AML-193 (cell line): ENCODE measurements at regions not wholly inside any gene's neighbourhood (a gene's known extent, or its start where the extent isn't known, plus 50 kb on each side); places are given as distances from the start of the nearest gene placed in this dataset.

ENCODE experiments used
- DNase-seq, 2 experiments: peaks; one replicate each; lab custom pipeline; 2025; lab: John Stamatoyannopoulos, UW

DNA sequence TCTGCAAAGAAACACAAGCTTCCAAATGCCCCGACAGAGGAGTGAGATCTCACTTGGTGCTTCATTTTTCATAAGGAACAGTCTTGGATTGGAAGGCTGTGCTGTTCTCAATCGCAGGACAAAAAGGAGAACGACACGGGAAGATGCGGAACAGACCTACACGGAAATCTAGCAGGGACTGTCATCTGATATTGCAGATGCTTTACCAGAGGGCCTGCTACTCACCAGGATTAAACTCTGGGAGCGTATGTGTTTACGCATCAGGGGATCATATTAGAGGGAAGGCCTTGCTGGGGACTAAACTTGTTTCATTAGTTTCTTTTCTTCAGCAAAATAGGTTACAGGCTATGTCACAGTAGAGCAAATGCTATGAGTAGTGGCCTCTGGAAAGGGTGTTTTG lies 82.8 kb upstream of the EEPD1 start:
- DNase-seq: no peak

DNA sequence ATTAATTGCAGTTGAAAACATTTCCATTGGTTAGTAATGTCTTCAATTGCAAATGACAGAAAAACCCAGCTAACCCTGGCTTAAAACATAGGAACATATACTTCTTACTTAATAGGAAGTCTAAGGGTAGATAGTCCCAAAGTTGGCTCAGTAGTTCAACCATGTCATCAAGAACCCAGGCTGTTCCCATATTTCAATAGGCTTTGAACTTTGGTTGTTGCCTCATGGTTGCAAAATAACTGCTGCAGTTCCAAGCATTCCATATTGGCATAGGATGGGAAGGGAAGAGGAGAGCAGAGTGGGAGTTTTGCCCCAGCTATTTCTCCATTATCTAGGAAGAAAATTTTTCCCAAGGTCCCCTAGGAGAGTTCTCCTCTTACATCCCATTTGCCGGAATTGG lies 81.4 kb upstream of the EEPD1 start:
- DNase-seq: no peak

DNA sequence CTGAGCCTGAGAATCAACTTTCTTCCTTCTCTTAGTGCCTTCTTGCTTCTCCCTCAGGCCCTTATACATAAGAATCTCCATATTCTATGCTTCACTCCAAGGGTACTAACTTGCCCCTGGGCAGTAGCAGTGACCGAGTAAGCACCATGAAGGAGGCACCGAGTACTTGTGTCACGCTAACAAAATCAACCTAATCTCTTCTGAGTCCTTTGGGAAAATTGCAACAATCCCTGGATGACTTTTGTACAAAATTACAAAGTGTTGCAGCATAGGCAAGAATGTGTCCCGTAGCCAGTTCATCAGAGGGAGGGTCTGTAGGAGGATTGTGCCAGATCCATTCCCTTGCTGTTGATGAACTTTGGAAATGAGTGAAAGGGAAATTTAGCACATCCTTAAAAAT lies 80.4 kb upstream of the EEPD1 start:
- no peak for DNase-seq

DNA sequence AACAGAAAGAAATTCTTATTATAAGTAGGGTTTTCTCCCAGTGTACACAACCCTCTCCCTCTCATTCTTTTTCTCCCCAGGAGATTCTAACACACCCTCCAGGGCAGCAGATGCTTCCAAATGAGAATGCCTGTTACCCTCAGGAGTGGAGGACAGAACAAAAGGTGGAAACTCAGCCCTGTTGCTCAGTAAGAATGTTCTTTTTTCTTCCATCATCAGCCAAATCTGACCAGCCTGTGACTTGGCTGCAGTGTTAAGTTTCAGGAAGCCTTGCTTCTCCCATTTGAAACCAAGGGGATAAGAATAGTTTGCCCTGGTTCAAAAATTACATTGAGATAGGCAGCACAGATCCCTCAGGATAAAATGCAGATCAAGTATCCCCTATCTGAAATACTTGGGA lies 77.5 kb upstream of the EEPD1 start:
- DNase-seq: no peak

DNA sequence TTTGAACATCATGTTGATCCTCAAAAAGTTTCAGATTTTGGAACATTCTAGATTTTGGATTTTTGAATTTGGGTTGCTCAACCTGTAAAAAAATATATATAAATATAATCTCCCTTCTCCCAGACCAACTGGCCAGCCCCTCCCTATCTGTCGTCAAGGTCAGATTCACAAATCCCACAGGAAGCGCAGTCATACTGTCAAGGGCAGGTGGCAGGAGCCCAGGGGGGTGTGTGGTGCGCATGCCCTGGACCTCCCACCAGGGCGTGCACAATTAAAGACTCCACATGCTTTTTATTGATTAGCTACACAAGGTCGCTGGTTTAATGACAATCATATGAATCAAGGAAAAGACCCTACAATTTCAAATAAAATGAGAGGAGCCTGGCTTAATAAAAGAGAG lies 77.0 kb upstream of the EEPD1 start:
- DNase-seq: no peak

DNA sequence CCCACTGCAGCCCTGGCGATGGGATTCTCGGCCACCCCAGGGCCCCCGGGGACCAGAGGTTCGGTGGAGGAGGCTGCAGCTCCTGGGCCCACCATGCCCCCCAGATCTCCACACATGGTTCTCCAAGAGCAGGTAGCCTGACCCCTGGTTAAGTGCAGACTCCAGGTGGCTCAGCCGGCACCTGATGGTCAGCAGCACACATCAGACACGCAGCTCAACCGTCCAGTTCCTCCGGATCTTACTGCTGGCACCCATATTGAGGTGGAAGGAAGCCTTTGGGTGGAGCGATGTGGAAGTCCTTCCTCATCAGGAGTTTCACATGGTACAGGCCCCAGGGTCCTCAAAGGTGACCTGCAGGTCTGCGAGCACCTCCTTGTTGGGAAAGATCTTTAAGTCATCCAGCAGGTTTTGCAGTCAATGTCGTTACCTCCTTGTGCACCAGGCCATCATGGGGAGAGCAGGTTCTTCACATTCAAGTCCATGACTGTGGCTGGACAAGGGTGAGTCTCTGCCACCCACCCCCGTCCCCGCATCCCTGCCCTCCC lies 74.2 kb upstream of the EEPD1 start:
- no peak for DNase-seq

DNA sequence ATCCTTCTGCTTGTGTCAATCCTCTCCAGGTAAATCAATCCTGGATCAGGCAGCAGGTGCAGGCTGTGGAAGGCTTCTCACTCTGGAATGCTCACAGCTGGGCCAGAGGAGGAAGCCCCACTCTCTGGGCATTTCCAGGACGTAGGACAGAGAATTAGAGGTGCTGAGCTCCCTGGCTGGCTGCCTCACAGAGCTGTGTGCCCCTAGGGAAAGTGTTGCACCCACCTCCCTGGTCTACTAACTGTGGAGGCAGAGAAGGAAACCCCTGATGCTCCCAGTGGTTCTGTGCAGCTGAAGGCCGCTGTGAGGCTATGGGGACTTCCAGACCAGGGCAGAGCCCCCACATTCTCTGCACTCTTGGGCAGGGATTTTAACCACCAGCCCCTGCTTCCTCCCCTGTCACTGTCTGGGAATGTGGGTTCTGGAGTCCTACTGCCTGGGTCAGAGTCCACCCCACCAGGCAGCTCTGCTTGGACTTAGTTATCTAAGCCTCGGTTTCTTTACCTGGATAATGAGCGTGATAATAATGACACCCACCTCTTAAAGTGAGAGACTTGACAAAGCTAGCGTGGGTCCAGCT lies 73.5 kb upstream of the EEPD1 start:
- DNase-seq: no peak

DNA sequence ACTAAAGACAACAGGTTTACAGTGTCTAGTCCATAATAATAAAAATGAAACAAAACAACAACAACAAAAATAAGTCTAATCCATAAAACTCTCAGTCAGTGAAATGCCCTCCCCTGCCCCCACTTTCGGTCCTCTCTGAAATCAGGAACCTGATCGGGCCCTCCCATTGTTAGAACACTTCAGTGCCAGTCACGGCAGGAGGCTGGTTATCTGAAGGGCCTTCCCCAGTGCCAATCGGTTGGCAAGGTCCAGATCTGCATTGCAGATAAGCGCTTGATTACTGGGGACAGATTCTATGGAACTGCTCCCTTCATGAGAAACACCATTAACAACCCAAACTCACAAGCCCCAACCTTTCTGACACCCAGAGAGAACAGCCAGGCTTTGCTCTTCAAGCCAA lies 72.2 kb upstream of the EEPD1 start:
- no peak for DNase-seq

DNA sequence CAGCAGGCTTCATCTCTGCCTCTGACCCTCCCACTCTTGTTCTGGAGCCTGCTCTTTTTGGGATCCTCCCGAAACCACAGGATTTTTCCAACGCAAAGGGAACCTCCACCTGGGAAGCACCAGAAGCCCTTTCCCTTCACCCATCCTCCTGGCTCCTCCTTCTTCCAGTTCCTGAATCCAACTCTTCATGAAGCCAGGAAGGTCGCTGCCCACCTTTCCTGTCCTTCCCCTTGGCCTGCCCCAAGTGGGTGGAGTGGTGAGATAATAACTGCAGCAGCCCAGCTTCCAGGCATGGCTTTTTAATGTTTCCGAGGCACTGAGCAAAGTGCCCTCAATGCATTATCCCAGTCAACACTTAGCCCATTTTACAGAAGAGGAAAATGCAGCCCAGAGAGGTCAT lies 70.8 kb upstream of the EEPD1 start:
- no peak for DNase-seq

DNA sequence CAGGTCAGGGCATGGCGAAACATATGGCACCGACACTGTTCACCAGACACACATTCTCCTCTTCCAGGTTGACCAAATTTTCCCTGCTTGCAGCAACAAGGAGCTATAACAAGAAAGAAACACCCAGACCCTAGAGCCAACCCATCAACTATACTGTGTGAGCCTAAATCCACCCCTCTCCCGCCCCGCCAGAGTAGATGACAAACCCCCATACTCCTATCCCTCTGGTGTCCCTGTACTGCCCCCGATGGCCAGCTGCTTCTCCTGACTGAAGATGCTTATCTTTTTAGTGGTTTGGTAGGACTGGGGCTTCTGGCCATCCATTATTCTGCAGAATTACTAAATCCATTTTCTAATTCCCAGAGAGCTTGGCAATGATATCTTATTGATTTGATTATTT lies 70.1 kb upstream of the EEPD1 start:
- no peak for DNase-seq

DNA sequence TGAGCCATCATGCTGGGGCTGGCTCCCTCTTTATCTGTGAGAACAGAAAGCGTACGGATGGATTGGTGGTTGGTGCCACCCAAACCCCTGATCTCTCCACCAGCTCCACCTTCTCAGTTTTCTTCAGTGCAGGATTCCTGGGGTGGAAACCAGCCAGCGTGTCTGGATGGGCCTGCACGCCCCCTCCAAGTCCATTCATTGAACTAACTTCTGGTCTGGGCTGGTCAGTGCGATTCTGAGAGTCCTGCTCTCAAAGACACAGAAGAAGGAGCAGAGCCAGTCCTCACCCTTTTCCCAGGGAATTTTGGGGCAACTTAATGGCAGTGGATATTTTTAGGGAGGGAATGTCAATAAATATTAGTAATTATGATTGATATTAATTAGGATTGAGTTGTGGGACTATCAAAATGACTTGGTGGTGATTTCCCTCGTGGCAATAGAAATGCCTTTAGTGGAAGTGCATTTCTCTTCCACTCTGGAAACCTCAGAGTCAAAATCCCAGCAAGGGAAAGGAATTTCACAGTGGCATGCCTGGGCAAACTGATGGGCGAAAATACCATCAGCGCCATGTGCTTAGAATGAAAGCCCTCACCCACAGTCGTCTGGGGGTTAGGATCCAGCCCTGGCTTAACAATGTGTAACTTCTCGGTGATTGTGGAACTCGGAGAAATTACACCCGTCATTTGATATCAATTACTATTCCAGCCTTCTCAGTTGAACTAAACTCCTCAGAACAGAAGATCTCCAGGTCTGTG lies 69.3 kb upstream of the EEPD1 start:
- DNase-seq: no peak

DNA sequence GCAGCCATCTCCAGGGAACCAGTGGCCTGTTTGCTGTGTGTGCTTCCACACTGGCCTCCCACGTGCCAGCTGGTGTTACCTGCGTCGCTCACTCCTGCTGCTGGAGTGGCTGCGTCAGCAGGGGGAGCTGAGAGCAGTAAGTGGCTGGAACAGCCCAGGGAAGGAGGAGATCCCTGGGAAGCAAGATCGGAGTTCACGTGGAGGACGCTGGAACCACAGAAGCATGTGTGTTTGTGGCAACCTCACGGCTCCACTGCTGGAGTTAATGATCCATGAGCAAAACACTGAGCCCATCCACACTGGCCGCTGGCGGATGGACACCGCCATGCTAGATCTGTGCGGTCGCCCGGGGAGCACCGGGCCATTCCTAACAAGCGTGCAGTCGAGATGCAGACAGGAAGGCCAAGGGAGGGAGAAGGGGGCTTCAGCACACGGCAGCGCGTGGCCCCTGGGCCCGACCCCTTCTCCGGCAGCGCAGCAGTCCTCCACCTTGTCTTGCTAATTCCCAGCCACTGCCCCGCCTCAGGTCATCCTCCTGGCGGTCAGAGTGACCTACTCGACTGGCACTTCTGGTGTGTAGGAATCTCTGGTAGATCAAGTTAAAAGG lies 68.5 kb upstream of the EEPD1 start:
- DNase-seq: no peak

DNA sequence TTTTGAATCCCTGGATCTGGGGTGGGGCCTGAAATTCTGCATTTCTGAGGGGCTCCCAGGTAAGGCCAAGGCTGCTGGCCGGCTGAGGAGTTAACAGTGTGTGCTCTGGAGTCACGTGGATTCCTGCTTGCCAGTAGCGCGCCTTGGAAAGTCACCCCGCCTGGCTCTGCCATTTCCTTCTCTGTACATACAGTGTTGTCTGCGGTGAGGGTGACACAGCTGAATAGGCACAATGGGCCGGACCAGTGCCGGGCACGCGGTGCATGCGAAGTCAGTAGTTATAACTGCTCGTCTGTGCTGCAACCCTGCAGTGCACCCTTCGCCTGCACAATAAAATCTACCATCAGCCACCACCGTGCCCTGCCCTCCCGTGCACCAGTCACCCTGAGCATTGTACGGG lies 68.0 kb upstream of the EEPD1 start:
- DNase-seq: no peak

DNA sequence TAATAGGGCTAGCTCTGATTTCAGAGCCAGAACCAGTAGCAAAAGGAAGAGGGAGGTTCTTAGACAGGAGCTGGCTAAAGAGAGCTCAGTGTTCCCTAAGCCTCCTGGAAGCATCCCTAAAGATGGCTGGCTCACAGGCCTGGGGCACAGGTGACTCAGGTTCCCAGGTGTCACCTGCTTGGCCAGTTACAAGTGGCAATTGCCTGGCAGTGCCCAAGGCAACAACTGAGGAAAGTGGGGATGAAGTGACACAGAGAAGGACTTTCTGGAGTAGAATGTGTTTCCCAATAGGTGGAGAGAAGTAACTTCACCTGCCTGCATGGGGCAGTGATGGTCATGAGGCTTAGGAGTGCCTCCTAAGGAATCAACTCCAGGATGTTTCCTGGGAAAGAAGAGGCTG lies 66.5 kb upstream of the EEPD1 start:
- no peak for DNase-seq

DNA sequence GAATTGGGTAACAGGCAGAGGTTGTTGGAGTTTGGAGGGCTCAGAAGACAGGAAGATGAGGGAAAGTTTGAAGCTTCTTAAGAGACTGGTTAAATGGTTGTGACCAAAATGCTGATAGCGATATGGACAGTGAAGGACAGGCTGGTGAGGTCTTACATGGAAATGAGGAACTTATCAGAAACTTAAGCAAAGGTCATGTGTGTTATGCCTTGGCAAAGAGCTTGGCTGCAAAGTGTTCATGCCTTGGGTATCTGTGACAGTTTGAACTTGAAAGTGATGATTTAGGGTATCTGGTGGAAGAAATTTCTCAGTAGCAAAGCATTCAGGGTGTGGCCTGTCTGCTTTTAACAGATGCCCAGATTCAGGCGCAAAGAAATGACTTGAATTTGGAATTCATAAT lies 64.5 kb upstream of the EEPD1 start:
- DNase-seq: no peak

DNA sequence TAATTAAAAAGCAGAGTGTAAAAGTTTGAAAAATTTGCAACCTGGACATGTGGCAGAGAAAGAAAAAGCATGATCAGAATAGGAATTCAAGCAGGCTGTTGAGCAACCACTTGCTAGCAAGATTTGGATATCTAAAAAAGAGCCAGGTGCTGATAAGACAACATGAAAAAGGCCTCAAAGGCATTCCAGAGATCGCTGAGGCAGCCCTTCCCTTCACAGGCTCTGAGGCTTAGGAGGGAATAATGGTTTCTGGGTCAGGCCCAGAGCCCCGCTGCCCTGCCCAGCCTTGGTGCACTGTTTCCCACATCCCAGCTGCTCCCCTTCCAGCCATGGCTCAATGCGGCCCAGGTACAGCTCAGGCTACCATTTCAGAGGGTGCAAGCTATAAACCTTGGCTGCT lies 64.1 kb upstream of the EEPD1 start:
- DNase-seq: no peak

DNA sequence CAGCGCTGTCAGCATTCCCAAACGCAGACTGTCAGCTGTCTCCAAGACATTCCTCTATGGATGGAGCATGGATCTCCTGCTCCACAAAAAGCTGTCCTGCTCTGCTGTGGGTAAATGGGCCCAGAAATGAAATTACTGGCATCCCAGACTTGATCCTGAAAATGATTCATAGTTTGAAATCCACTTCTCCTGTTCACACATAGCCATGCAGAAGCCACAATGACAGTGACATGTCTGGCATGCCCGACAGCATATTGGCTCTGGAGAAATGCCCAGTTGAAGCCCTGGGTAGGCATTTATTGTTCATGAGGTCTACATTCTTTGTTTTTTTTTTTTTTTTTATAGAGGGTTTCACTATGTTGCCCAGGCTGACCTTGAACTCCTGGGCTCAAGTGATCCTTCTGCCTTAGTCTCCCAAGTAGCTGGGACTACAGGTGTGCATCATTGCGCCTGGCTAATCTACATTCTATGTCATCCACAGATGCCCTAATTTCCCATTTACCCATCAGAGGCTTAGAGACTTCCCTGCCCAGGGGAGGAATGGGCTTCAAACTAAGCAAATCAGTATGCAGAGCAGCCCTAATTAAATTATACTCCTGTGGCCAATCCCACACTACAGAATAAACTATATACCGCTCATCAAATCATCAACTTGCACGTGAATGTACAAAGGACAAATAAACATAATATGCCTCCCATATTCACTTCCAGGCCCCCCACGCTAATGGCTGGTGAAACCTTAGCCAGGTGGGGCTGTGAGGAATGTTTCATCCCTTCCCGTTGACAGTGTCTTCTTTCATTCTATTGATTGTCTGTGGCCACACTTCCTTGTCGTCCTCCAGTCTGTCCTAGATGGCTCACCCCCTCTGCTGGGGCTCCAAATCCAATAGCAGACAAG lies 61.8 kb upstream of the EEPD1 start:
- no peak for DNase-seq

DNA sequence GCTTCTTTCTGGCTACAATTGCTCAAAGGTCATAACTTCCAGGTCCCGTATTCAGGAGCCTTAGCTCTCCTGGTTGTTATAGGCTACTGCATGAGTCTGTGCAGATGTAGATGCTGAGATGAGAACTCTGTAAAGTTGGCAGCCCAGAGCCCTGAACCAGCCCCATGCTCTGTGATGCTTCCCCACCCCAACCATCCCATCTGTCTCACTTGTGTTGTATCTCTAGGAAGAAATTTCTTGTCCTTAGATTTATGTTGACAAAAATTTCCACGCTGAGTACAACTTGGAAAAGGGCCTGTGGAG lies 61.2 kb upstream of the EEPD1 start:
- no peak for DNase-seq

DNA sequence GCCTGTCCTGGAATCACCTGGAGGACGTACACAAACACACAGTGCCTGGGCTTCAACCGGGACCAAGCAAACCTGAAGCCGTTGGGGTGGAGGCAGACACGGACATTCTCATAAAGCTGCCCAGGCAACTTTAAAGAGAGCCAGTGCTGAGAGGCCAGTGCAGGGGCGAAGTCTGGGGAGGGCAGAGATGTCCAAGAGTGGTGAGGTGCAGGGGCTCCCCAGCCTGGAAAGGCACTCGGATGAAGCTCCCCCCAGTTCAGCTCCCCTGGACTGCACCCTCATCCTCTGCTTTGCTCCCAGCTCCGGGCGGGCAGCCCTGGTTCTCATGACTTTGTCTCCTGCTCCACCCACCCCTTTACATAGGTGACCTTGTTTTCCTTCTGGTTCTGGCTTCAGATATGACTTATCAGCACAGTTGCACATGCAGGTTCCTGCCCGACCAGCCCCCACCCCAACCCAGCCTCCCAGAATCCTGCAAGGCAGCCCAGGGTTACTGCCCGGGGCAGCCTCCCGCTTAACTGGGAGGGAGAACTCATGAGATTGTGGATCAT lies 60.8 kb upstream of the EEPD1 start:
- DNase-seq: no peak

DNA sequence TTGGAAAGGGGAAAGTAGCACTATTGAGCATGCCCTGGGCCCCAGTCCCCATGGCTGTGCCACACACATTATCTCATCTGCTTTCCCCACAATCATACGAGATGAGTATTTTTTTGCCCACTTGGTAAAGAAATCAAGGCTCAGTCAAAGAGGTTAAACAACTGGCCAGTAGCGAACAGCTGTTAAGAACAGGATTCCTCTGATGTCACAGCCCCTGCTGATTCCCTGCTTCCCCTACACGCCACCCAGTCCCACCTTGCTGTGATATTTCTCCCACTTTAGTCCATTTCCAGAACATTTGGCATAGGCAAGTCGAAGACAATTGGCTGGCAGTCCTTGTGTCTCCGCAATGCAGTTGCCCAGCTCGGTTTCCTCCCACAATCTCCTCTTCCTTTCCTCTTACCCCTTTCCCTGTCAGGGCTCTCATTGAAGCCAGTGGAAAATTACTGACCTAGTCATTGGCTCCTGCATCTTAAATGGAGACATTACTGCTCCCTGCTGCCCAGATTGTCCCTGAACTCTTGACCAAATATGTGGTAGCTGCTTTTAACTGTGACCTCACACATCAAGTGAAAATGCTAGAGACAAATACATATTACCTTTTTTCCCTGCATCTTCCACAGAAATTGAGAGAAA lies 56.5 kb upstream of the EEPD1 start:
- no peak for DNase-seq

DNA sequence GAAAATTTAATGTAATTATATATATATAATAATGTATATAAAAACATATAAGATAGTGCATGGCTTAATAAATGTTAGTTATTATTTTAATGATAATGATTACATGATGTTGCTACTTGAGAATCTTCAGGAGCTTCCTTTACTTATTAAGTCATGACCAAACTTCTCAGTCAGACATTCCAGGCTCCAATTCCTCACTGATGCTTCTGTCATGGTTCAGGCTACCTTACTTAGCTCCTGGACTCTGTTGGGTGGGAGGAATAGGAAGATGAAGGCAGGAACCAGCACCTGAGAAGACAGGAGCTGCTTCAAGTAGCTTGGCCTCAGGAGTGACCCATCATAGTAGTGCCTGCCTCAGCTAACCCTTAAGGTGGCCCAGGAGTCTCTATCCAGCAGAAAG lies 55.0 kb upstream of the EEPD1 start:
- DNase-seq: no peak

DNA sequence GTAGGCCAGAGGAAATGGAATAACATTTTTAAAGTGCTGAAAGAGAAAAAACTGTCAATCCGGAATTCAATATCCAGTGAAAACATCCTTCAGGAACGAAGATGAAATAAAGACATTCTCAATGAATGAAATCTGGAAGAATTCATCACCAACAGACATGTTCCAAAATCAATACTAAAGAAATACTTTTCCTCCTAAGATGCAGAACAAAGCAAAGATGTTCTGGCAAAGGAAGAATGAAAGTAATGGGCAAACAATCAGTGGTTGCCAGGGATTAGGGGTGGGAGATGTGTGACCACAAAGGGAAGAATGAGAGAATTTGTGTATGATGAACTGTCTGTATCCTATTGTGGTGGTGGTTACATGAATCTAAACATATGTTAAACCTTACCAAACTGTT lies 52.8 kb upstream of the EEPD1 start:
- DNase-seq: no peak
